ENCODE measurements at regions not wholly inside any gene's neighbourhood (a gene's known extent, or its start where the extent isn't known, plus 50 kb on each side); places are given as distances from the start of the nearest gene placed in this dataset.

DNA sequence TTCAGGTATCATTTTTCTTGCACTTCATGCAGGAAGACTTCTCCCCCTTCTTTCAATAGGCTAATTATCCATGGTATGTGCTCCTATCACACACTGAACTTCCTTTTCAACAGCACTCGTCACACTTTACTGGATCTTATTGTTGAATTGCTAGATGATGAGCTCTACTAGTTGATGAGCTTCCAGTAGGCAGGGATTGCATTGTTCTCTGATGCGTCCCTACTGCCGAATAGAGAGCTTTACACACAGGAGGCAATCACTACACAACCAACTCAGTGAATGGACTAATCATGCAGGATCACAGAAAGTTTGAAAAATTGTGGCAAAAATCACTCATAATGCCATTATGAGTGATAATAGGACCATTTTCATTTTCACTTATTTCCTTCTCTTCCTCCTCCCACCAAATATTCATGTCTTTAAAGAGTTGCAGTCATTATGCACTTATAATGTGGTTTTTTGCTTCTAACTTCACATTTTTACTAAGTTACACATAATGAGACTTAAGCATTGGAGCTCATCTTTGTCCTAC, 128.1 kb upstream of the ZNF648 start:
- in situ Hi-C loops (cut with HindIII; ENCODE audit: low pct_unique_long_range_greater_than_20kb, low sequenced_read_pairs), result no loop called here
- no peak for DNase-seq (ENCODE audit: low read depth in 1 of 2, low spot score in 1 of 2)
- no peak for TF ChIP-seq JUND (IDR thresholded peaks at IDR 0.05; ENCODE audit: low read depth)

DNA sequence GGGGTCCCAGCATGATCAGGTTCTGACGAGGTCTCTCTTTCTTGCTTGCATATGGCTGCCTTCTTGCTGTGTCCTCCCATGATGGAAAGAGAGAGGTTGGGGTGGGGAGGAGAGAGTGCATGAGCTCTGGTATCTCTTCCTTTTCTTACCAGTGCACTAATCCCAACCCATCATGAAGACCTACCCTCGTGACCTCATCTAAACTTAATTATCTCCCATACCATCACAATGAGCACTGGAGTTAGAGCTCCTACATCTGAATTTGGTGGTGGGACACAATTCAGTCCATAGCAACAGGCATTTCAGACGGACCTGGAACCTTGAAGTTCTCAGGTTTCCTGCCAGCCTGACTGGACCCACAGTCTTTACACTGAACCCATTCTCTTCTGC, 125.2 kb upstream of the ZNF648 start:
- TF ChIP-seq JUND (IDR thresholded peaks at IDR 0.05; ENCODE audit: low read depth), result no peak
- DNase-seq (ENCODE audit: low read depth in 1 of 2, low spot score in 1 of 2), result no peak
- in situ Hi-C loops (cut with HindIII; ENCODE audit: low pct_unique_long_range_greater_than_20kb, low sequenced_read_pairs), result no loop called here

DNA sequence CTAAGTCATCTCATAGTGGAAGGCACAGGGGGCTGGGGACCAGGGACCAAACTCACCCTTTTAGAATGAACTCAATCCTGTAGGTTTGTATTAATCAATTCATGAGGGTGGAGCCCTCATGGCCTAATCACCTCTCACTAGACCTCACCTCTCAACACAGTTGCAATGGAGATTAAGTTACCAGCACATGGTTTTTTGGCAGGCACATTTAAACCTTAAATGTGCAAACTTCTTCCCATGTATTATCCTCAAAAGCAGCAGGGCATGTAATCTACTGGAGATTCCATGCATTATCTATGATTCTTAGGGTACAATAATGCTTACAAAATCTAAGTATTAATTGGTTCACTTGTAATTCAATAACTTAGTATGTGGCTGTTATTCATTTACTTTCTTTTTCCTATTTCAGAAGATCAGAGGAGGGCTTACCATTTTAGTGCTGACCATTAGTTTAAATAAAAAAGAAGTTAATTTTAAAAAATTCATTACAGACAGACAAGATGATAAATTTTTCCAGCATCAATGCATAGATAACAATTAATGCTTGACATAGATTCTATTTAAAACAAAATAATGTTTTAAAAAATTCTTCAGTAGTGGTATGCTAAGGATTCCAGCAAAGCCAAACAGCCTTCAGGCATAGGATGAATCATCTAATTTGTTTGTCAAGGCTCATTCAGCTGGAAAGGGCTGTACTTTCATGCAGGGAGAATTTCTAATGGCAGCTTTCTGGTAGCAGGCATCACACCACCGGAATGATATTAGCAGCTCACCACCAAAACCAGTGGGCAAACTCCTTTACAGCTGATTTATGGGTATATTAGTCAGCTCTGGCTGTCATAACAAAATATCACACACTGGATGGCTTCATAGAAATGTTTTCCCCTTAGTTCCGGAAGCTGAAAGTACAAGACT, 124.6 kb upstream of the ZNF648 start:
- TF ChIP-seq JUND (IDR thresholded peaks at IDR 0.05; ENCODE audit: low read depth), result peak; percentile 97

DNA sequence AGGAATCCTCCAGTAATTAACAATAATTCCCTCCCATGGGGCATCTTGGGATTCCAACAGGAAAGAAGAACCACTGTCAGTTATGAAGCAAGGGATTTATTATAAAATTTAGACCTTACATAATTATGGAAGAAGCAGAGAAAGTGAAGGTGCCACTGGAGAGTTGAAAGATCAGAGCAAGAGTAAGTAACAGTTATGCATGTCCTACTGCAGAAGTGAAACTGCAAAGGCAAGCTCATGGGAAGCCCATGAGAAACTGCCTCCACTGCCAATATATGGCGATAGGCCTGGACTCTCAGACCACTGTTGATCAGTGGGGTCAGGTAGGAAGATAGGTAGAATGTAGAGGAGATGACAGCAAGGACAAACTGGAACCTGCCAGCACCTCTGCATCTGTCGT, 123.6 kb upstream of the ZNF648 start:
- in situ Hi-C loops (cut with HindIII; ENCODE audit: low pct_unique_long_range_greater_than_20kb, low sequenced_read_pairs), result no loop called here
- no peak for TF ChIP-seq JUND (IDR thresholded peaks at IDR 0.05; ENCODE audit: low read depth)
- DNase-seq (ENCODE audit: low read depth in 1 of 2, low spot score in 1 of 2), result no peak

More for the DNA sequence above, 124.6 kb upstream of the ZNF648 start:
- in situ Hi-C loops (cut with HindIII; ENCODE audit: low pct_unique_long_range_greater_than_20kb, low sequenced_read_pairs), result no loop called here
- peak; percentile 44 to 88 for DNase-seq (ENCODE audit: low read depth in 1 of 2, low spot score in 1 of 2)

DNA sequence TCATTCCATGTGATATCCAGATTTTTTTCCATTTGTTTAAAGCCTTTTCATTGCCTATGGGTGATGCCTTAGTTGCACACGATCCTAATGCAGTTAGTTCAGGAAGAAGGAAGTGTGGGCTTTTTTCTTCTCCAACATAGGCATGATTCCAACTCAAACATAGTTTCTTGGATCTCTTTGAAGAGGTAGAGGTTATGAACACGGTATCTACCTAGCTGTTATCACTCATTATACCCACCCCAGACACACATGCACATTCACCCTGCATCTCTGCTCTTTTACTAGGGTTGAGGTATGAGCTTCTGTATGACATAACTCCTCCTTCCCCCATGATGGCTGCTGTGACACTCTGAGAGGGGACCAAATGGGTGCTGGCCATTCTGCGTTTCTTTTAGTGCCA, 122.1 kb upstream of the ZNF648 start:
- DNase-seq (ENCODE audit: low read depth in 1 of 2, low spot score in 1 of 2), result no peak
- no peak for TF ChIP-seq JUND (IDR thresholded peaks at IDR 0.05; ENCODE audit: low read depth)
- in situ Hi-C loops (cut with HindIII; ENCODE audit: low pct_unique_long_range_greater_than_20kb, low sequenced_read_pairs), result no loop called here

DNA sequence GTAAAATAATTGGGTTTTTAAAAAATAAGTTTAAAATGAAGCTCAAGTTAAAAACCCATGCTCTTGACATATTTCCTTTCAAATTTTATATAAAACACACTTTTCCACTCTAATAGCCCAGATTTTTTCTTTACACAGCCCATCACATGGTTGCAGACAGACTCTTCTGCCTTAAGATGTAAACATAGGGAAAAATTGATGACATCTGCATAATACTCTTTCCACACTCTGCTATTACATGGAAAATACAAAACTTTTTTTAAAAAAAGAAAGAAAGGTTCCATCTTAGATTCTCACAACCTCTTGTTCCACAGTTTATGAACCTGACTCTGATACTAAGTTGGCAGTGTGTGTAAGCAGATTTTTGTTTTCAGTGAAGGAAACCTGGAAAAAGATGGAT, 120.8 kb upstream of the ZNF648 start:
- in situ Hi-C loops (cut with HindIII; ENCODE audit: low pct_unique_long_range_greater_than_20kb, low sequenced_read_pairs), result no loop called here
- TF ChIP-seq JUND (IDR thresholded peaks at IDR 0.05; ENCODE audit: low read depth), result no peak
- DNase-seq (ENCODE audit: low read depth in 1 of 2, low spot score in 1 of 2), result no peak

DNA sequence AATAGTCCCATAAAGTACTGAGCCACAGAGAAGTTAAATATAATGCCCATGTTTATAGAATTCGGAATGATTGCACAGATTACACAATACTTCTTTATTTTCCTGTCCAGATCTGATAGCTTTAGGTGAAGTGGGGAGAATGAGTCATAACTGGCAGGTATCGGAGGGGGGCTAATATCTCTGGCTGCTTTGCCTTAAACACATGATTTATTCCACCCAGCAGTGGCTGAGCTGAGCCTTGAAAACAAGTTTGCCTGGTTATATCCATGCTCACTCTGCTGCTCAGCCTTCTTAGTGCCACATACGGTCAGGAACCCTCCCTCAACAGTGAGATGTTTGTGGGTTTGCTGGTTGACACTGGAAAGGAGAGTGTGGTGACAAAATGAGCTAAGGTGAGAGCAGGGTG, 119.7 kb upstream of the ZNF648 start:
- peak; percentile 44 to 92 for DNase-seq (ENCODE audit: low read depth in 1 of 2, low spot score in 1 of 2)
- in situ Hi-C loops (cut with HindIII; ENCODE audit: low pct_unique_long_range_greater_than_20kb, low sequenced_read_pairs), result no loop called here
- peak; percentile 88 for TF ChIP-seq JUND (IDR thresholded peaks at IDR 0.05; ENCODE audit: low read depth)

DNA sequence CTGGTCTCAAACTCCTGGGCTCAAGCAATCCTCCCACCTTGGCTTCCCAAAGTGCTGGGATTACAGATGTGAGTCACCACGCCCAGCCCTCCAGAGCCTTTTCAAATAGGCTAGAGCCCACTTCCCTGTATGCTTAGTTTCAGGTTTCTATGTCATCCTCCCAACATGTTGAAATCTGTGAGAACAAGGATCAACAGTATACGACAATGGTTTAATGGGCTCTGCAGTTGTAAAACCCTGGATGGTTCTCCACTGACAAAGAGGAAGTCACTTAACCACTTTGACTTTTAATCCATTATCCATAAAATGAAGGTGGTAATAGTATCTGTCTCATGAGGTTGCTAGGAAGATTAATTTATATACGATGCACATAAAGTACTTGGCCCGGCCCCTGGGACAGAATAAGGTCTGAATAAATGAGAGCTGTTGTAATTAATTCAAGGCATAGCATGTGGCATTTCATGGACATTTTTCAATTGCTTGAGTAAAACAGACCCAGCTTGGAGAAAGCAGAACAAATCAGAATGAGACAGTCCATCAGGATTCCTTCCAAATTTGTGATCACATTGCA, 113.9 kb upstream of the ZNF648 start:
- DNase-seq (ENCODE audit: low read depth in 1 of 2, low spot score in 1 of 2), result no peak
- in situ Hi-C loops (cut with HindIII; ENCODE audit: low pct_unique_long_range_greater_than_20kb, low sequenced_read_pairs), result no loop called here
- no peak for TF ChIP-seq JUND (IDR thresholded peaks at IDR 0.05; ENCODE audit: low read depth)

DNA sequence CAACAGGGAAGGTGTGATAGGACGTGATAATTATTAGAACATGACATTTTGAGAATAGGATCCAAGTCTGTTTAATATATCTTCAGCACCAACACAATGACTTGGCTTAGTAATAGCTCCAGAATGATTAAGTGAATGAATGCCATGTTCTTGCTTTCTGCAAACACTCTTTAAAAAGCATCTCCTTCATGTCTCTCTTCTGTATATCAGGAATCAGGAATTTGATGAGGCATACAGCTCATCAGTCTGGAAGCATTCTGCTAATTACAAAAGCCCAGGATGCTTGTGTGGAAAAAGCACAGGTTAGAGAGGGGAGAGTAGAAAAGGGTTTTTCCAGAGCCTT, 113.0 kb upstream of the ZNF648 start:
- in situ Hi-C loops (cut with HindIII; ENCODE audit: low pct_unique_long_range_greater_than_20kb, low sequenced_read_pairs), result no loop called here
- no peak for TF ChIP-seq JUND (IDR thresholded peaks at IDR 0.05; ENCODE audit: low read depth)
- DNase-seq (ENCODE audit: low read depth in 1 of 2, low spot score in 1 of 2), result no peak

DNA sequence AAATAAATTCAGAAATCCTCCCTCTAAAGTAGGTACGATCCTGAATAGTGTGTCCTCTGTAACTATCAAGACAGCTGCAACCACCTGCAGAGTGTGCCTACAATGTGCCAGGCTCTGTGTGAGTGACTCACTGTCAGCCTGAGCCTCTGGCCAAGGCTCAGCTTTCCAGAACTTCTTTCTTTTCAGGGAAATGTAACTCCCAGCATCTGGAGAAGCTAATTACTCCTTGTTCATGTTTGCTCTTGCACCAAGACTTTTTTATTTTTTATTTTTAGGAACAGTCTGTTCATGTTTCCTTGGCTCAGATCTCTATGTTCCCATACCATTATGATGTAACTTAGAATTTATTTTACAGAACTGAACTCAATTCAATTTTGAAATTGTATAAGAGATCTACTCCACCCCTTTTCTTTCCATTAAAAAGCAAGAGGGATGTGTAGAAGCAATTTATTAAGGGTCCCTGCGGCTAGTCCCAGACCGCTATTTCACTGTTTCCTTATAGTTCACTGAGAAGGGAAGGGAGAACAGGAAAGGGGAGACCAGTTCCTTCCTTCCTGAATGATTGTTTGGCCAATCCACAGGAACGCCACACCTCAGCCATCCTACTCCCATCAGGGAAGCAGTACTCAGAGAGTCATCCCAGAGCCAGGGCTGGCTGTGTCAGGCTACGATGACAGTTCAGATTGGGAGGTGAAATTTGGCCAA, 112.4 kb upstream of the ZNF648 start:
- DNase-seq (ENCODE audit: low read depth in 1 of 2, low spot score in 1 of 2), result no peak
- no peak for TF ChIP-seq JUND (IDR thresholded peaks at IDR 0.05; ENCODE audit: low read depth)
- in situ Hi-C loops (cut with HindIII; ENCODE audit: low pct_unique_long_range_greater_than_20kb, low sequenced_read_pairs), result no loop called here

DNA sequence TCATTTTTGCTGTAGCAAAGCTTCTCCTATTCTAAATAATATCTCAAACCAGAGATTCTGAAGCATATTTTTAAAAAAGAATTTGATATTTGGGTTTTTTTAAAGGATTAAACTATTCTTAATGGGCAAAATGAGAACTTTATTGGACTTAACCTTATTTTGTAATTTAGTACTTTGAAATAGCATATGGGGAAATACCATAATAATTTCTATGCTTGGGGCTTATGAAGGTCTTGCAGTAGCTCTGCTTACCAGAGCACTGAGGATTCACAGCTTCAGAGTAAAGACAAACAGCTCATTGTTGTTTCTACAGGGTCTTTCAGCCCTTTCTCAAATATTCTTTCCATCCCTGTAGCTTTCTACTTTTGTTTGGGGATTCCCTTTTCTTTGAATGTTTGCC, 111.2 kb upstream of the ZNF648 start:
- no peak for DNase-seq (ENCODE audit: low read depth in 1 of 2, low spot score in 1 of 2)
- in situ Hi-C loops (cut with HindIII; ENCODE audit: low pct_unique_long_range_greater_than_20kb, low sequenced_read_pairs), result no loop called here
- no peak for TF ChIP-seq JUND (IDR thresholded peaks at IDR 0.05; ENCODE audit: low read depth)

DNA sequence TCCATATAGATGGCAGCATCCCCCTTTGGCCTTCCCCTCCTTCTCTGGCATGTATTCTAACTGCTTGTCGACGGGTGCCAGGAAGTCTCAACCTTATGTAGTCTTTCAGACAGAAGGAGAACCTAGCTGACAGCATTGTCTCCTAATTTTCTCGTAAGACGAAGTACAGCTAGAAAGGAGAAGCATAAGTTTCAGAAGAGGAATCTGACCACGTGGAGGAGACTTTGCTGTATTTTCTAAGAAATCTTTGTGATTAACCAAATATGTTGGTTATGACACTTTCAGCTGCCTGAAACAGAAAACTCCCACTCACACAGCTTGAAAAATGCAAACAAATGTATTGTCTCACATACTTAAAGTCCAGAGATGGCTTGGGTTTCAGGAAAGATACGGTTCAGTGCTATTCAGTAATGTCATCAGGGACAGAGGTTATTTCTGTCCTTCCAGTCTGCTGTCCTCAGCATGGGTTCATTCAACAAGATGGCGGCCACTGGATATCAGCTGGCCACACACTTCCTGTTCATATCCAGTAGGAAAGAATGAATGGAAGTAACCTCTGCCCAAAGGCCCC, 109.5 kb upstream of the ZNF648 start:
- in situ Hi-C loops (cut with HindIII; ENCODE audit: low pct_unique_long_range_greater_than_20kb, low sequenced_read_pairs), result no loop called here
- no peak for DNase-seq (ENCODE audit: low read depth in 1 of 2, low spot score in 1 of 2)
- TF ChIP-seq JUND (IDR thresholded peaks at IDR 0.05; ENCODE audit: low read depth), result no peak

Data from T47D (cell line).